NCI-H345 (cell line): ENCODE measurements at regions not wholly inside any gene's neighbourhood (a gene's known extent, or its start where the extent isn't known, plus 50 kb on each side); places are given as distances from the start of the nearest gene placed in this dataset.
"Not testable (repeated sequence)": the region's sequence is repeated elsewhere in the genome, so short reads cannot be mapped to it uniquely, and the experiment has no call there.

Experiments
- DNase-seq: peaks from one replicate; lab custom pipeline; 2025; lab: John Stamatoyannopoulos, UW

- DNase-seq = no peak
Measured at GRCh38 chr6:6812427-6812826, 223.9 kb downstream of the LY86 start.

DNA sequence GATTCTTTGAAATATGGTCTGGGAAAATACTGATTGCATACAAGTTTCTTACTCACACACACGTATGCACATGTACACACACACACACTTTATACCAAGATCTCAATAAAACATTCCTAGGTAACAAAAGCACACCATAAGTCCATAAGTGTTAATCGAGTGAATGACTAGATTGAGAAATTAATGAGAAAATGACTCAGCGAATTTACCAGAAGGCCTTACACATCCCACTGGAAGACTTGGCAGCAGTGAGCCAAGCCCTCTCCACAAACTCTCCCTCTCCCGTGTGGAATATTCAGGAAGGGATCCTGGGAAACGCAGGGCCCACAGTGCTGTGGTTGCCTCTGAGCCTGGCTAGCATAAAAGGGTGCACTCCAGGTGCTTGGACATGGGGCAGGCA lies 227.2 kb downstream of the LY86 start:
- no peak for DNase-seq

DNA sequence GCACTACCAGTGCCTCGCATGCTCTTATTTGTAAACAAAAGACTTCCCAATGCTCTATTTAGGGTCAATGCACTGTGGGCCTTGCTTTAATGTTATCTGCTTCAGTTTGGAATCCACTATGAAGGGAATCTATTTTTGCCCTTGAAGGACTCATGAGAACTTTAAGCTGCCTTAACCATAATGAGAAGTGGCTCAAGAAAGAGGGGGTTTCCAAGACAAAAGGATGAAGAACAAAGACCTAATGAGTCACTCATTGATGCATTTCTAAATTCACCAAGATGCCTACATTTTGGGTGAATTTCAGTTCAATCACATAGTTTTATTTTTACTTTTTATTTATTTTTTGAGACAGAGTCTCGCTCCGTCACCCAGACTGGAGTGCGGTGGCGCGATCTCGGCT lies 228.2 kb downstream of the LY86 start:
- no peak for DNase-seq

DNA sequence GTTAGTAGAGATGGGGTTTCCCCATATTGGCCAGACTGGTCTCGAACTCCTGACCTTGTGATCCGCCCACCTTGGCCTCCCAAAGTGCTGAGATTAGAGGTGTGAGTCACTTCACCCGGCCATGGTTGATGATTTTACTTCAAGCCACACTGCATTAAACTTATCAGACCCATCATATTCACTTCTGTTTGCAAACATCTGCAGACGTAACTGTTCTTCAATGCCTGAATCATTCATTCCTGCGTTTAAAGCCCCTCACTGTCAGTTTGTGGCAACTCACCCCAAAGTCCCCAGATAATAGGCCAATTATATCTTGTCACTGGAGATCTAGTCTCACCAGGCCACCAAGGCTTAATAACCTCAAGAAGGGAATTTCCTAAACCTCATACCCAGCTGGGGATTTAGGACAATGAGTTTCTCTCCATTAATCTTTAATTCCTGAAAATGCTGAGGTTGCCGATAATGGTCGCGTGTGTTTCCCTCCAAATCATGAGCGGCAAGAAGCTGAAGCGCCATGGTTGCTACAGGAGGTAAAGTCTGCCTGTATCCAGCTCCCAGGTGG lies 229.6 kb downstream of the LY86 start:
- no peak for DNase-seq

DNA sequence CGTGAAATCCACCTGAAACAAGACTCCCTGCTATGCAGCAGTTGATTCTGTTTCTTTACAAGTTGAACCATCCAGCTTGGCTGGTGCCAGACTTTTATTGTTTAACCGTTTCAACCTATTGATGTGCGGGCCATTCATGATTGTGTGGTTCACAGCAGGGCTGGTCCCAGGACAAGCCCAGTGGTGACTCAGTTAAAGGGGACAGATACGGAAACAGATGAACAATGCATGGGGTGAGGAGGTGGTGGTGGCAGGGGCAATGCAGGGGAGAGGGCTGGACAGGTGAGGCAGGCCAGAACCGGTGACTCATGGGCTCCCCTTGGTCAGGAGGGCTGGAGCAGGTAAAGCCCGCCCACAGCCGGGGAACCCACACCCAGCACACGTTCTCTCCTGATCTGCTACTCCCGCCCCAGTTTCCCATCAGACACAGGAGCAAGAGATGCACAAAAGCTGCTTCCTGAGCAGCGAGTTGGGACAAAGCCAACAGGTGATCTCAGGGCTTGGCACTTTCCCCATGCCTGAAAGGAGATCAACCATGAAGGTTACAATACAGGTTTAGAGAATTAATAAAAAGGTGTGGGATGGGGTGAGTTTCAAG lies 232.2 kb downstream of the LY86 start:
- peak; percentile 86 for DNase-seq

DNA sequence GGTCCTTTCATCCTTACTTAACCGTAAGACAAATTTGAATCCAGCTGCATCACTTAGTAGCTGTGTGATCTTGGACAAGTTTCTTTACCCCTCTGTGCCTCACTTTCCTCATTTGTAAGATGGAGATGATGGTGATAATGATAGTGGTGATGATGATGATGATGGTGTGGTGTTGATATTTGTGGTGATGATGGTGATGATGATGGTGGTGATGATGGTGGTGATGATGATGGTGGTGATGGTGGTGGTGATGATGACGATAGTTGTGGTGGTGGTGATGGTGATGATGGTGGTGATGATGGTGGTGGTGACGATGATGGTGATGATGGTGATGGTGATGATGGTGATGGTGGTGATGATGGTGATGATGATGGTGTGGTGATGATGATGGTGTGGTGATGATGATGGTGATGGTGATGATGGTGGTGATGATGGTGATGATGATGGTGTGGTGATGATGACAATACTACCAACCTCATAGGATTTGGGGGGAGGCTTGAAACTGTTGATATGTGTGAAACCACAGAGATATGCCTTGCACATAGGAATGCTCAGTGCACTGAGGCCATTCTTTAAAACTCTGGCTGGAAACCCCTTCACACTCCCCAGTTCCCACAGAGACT lies 233.2 kb downstream of the LY86 start:
- no peak for DNase-seq

DNA sequence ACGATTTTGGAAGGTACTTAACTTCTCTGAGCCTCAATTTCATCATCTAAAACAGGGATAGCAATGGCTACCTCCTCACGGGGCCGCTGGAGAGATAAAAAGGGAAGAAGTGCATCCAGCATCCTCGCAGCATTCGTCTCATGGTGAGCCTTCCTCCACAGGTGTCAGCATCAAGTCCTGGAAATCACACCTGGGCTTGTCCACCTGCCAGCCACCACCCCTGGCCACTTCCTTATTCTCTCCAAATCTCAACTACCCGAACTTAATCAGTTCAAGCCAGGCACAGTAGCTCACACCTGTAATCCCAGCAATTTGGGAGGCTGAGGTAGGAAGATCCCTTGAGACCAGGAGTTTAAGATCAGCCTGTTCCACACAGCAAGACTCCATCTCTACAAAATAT lies 234.5 kb downstream of the LY86 start:
- DNase-seq = no peak

- DNase-seq = no peak
Measured at GRCh38 chr6:6823568-6824224, 235.2 kb downstream of the LY86 start.

GRCh38 chr6:6824381-6824780 lies 235.9 kb downstream of the LY86 start:
- DNase-seq = no peak

GRCh38 chr6:6825193-6825784 lies 236.8 kb downstream of the LY86 start:
- peak; percentile 33 for DNase-seq

DNA sequence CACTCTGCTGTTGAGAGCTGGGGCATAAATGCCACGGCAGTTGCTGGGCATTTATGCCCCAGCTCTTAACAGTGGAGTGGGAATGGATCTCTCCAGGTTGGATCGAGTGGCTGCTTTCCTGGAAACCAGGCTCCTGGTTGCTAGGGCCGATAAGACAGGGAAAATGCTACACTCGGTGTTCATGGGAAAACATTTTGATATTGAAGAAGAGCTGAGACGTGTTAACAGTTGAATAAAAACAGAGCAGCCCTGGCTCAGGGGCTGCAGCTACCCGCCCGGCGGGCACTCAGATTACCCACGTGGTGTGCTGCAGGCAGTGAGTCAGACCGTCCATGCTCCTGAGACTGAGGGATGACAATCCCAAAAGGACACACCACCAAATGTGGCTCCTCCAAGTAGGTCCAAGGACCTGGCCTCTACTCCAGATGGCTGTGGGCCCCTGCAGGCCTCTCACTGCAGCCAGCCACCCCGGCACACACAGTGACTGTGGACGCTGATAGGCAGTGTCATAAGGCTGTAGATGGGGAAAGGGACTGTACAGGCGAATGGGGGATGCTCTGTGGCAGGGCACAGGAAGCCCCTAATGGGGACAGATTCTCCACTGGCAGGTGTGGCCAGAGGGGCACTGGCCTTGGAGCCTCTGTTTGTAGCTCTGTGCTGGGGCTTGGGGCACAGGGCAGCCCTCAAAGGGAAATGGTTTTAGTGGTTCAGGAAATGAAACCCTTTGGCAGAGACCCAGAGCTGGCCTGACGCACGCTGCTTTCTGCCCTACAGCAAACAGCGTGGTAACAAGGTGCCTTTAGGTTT lies 237.8 kb downstream of the LY86 start:
- DNase-seq = peak; percentile 27

DNA sequence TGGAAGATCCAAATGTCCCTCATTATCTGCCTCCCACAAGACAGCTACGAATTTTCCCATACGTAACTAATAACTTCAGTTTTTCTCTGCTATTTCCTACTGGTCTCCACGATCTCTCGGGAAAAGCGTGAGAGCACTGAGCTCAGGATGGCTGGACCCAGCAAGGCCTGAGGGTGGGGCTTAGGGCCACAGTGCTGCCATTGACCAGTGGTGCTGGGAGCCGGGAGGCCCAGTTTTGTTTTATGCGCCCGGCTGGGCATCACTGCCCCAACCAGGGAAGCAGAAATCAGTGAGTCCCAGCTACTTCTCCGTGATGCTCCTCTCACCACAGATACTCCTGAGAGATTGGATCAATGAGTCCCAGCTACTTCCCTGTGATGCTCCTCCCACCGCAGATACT lies 238.4 kb downstream of the LY86 start:
- DNase-seq = no peak

GRCh38 chr6:6829872-6830685 lies 241.6 kb downstream of the LY86 start:
- no peak for DNase-seq

DNA sequence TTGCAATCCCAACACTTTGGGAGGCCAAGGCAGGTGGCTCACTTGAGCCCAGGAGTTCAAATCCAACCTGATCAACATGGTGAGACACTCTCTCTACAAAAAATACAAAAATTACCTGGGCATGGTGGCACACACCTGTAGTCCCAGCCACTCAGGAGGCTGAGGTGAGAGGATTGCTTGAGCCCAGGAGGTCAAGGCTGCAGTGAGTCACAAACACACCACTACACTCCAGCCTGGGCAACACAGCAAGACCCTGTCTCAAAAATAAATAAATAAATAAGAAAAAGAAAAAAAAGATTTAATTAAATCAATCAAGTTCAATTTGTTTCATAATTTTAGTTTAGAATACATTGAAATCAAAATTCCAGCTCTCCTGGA lies 242.2 kb downstream of the LY86 start:
- DNase-seq = not testable (repeated sequence)

DNA sequence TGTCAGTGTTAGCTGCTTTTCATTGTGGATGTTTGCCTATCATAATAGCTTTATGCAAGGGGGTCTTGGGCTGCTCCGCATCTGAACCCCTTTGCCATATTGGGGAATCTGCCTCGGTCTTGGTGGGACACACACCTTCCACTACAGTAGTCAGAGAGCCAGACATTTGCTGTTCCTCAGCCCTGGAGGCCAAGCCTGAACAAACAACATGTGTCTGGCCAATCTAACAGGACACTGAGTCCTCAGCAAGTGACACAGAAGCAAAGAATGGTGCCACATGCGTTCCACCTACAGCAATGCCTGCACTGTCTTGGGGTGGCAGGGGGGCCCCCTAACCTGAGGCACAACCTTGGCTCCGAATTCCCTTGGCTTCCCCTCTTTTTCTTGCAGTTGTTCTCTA lies 243.9 kb downstream of the LY86 start:
- no peak for DNase-seq

DNA sequence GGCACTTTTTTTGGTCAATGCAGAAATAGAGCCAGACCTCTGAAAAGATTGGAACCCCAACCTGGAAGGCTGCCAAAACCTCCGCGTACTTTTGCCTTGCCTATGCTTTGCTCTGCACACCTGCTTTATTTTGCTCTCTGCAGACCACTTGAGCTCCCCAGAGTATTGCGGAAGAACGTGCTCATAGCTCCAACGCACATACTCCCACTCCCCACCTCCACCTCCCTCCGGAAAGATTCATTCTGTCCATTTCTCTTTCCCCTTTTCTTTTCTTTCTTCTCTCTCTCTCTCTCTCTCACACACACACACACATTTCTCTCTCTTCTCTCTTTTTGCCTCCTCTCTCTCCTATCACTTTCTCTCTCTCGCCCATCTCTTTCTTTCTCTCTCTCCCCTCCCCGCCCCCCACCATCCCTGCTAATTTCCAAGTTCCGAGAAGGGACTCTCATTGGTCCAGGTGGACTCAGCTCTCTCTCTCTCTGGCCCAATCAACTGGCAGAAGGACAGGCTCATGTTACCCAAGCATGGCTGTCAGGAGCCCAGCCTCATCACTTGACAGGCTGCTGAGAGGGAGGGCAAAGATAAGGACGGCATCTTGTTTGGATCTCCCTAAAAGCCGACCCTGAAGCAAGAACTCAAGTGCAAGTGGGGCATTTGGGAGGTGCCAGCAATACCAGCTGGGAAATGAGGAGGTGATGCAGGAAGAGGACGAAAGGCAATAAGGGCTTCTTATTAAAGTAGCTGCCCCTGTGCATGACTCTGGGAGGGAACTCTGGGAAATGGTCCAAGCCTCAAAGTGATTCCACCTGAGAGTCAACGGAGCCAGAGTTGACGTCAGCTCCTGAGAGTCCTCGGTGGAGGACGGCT lies 246.1 kb downstream of the LY86 start:
- peak; percentile 76 for DNase-seq

GRCh38 chr6:6835223-6835503 lies 246.6 kb downstream of the LY86 start:
- DNase-seq = no peak

GRCh38 chr6:6836609-6837406 lies 248.3 kb downstream of the LY86 start:
- DNase-seq = no peak

DNA sequence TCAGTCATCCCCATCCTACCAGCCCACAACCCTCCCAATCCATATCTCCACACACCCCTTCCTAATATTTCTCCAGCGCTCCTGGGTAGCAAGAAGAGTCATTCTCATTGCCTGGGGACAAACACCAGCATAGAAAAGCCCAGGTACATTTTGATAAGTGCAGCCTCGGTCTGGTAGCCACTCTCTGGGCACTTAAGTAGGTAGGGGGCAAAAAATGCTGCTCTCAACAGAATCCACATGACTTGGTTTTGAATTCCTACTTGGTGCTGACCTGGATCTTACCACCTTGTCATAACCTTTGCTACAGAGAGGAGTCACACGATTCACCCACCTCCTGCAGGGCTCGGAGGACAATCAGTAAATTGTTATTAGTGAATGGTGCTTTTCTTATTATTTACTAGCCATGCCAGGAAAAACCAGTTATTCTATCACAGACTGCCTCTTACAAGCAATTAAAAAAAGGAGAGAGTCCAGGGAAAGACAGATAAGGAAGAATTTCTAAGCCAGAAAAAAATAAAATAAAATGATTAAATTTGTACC lies 249.1 kb downstream of the LY86 start:
- no peak for DNase-seq
